Dedifferentiated amniotic fluid mesenchymal stem cell (primary cell): ENCODE measurements at regions not wholly inside any gene's neighbourhood (a gene's known extent, or its start where the extent isn't known, plus 50 kb on each side); places are given as distances from the start of the nearest gene placed in this dataset.
"Not testable (repeated sequence)": the region's sequence is repeated elsewhere in the genome, so short reads cannot be mapped to it uniquely, and the experiment has no call there.

Source experiments
- DNase-seq: peaks from one replicate; pipeline ENCODE4 v3.0.0-alpha.2; 2016; ENCODE audit errors: extremely low spot score

- no peak for DNase-seq
Observed at GRCh38 chr5:104353371-104353770, 790.8 kb upstream of the NUDT12 start.

- DNase-seq, result no peak
Observed at GRCh38 chr5:104352954-104353353, 790.4 kb upstream of the NUDT12 start.

- DNase-seq, result peak; percentile 70
Observed at GRCh38 chr5:104347119-104347708, 784.6 kb upstream of the NUDT12 start.

- peak; percentile 25 for DNase-seq
Observed at GRCh38 chr5:104345222-104346016, 782.8 kb upstream of the NUDT12 start.

- peak; percentile 82 for DNase-seq
Observed at GRCh38 chr5:104344809-104345208, 782.2 kb upstream of the NUDT12 start.

- DNase-seq, result no peak
Observed at GRCh38 chr5:104327801-104328200, 765.2 kb upstream of the NUDT12 start.

GRCh38 chr5:104326966-104327365 is 764.4 kb upstream of the NUDT12 start:
- DNase-seq, result no peak

GRCh38 chr5:104325356-104325755 is 762.8 kb upstream of the NUDT12 start:
- DNase-seq, result no peak

- not testable (repeated sequence) for DNase-seq
Observed at GRCh38 chr5:104316676-104317075, 754.1 kb upstream of the NUDT12 start.

GRCh38 chr5:104312481-104312880 is 749.9 kb upstream of the NUDT12 start:
- DNase-seq, result no peak

GRCh38 chr5:104305602-104306001 is 743.0 kb upstream of the NUDT12 start:
- no peak for DNase-seq

GRCh38 chr5:104299998-104300706 is 737.6 kb upstream of the NUDT12 start:
- no peak for DNase-seq

- no peak for DNase-seq
Observed at GRCh38 chr5:104298518-104298917, 735.9 kb upstream of the NUDT12 start.

- peak; percentile 35 for DNase-seq
Observed at GRCh38 chr5:104297076-104297475, 734.5 kb upstream of the NUDT12 start.

- no peak for DNase-seq
Observed at GRCh38 chr5:104295991-104296390, 733.4 kb upstream of the NUDT12 start.

GRCh38 chr5:104283136-104283535 is 720.5 kb upstream of the NUDT12 start:
- DNase-seq, result no peak

- DNase-seq, result no peak
Observed at GRCh38 chr5:104273725-104274124, 711.1 kb upstream of the NUDT12 start.

GRCh38 chr5:104267320-104268015 is 704.9 kb upstream of the NUDT12 start:
- no peak for DNase-seq

- no peak for DNase-seq
Observed at GRCh38 chr5:104266161-104266560, 703.6 kb upstream of the NUDT12 start.

- no peak for DNase-seq
Observed at GRCh38 chr5:104265531-104266140, 703.0 kb upstream of the NUDT12 start.

GRCh38 chr5:104247260-104247659 is 684.7 kb upstream of the NUDT12 start:
- no peak for DNase-seq

- DNase-seq, result no peak
Observed at GRCh38 chr5:104241046-104241445, 678.5 kb upstream of the NUDT12 start.
